NCI-H128 (cell line): ENCODE measurements at regions not wholly inside any gene's neighbourhood (a gene's known extent, or its start where the extent isn't known, plus 50 kb on each side); places are given as distances from the start of the nearest gene placed in this dataset.
"Not testable (repeated sequence)": the region's sequence is repeated elsewhere in the genome, so short reads cannot be mapped to it uniquely, and the experiment has no call there.

Experiments
- DNase-seq: peaks from one replicate; lab custom pipeline; 2025; ENCODE audit not compliant: unreplicated experiment; lab: John Stamatoyannopoulos, UW

DNA sequence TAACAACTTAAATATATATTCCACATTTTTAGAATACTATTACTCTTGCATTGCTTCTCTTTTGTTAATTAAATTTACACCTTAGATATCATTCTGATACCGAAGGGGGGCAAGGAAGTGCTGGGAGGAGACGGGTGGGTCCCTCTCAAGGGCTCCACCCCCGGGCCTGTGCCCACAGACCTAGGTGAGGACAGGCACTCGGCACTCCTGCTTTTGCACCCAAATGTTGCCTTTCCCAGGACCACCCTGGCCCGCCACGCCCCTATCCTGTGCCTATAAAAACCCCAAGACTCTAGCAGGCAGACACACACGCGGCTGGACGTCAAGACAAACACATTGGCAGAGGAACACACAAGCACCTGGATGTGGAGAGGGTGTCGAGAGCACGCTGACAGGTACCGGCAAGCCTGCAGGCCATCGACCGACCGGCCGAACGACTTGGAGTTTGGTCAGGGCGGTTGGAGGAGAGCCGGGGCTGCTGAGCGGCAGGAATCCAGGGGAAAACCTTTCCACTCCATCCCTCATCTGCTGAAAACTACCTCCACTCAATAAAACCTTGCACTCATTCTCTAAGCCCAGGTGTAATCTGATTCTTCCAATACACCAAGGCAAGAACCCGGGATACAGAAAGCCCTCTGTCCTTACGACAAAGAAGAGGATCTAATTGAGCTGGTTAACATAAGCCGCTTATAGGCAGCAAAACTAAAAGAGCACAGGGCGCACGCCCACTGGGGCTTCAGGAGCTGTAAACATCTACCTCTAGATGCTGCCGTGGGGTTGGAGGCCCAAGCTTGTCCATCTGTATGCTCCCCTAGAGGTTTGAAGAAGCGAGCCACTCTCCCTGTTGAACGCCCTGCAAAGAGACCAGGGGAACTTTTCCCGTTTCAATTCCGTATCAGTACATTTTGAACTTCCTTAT lies 197.4 kb upstream of the PRSS16 start:
- no peak for DNase-seq

DNA sequence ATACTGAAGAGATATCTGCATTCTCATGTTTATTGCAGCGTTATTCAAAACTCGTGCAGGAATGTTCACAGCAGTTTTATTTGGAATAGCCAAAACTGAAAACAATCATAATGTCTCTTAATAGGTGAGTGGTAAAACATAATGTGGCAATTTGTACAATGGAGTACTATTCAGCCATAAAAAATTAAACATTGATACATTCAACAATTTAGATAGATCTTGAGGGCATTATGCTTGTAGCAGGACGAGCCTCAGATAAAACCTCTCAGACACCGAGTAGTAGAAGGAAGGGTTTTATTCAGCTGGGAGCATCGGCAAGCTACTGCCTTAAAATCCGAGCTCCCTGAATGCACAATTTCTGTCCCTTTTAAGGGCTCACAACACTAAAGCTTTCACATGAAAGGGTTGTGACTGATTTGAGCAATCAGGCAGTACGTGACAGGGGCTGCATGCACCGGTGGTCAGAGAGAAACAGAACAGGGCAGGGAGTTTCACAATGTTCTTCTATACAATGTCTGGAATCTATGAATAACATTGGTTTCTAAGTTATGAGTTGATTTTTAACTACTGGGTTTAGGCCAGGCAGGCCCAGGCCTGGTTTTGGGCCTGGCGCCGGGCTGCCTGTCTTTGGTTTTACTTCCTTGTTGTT lies 195.3 kb upstream of the PRSS16 start:
- not testable (repeated sequence) for DNase-seq

DNA sequence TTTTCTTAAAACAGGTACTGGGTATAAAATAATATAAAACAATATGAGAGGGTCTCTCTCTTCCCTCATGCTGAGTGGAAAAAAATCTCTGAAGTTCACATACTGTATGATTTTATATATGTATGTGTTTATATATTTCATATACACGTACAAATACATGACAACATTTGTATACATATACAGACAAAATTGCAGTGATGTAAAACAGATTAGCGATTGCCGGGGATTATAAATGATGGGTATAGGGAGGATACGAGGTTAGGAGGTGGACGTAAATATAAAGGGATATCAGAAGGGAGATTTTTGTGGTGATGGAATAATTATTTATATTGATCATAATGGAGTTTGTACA lies 194.8 kb upstream of the PRSS16 start:
- DNase-seq, result no peak

DNA sequence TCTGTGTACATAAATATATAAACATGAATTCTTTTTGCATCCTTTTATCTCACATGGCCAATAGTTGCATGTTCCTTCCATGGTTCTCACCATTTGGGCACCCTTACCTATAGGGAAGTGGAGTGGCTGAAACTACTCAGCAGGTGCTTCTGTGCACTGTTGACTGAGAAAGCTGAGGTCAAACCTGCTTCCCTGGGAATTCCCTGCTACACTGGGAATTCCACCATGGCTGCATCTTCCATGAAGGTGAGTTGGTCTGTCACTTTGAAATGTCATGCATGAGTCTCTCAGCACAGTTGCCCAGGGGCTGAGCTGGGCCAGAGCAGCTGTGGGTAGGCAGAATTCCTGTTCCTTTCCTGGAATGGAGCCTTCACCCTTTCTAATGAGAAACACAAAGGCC lies 193.8 kb upstream of the PRSS16 start:
- DNase-seq, result no peak

DNA sequence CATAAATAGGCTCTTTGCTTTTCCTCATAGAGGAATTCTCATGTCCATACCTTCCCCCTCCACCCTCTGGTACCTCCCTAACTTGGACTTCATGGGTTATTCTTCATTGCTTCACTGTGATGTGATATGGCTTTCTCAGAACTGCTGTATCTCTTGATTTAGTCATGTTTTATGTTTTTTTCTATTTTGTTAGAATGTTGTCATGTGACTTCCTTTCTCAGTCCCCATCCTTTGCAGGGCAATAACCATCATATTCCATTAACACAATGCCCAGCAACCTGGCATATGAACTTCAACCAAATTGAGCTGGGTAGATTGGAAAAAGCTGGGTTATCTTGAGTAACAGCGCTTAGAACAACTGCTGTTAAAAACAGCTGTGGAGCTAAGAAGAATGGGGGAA lies 190.9 kb upstream of the PRSS16 start:
- no peak for DNase-seq

DNA sequence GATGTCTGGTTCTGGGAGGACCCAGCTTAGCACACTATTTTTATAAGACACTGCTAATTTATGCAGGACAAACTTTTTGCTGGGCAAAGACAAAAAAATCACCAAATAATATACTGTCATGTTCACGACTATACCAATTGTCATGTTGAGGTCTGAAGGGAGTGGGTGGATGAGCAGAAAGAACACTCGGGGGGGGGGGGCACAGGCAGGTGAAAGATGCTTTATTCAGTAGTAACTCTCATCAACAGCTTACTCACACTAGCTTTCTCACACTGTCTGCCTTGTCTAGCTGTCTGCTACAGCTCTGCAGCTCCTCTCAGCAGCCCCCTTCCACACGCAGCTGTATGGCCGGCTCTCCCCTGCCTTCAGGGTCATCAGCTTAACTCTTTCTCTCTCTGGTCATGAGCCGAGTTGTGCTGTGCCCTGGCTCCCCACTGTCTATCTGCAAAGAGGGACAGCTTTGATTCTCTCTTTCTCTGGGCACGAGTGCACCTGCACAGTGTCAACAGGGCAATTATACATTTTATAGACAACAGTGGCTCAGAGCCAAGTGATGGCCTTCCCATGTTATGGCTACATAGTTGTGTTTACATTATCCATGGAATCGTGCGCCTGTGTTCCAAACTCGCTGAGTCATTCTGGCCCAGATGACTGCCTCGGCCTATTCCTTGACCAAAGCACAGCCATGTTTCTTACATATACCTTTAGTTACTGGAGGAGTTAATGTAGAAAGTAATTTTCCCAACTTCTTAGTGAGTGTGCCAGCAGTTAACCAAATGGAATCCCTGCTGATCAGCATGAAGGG lies 187.7 kb upstream of the PRSS16 start:
- DNase-seq, result no peak

DNA sequence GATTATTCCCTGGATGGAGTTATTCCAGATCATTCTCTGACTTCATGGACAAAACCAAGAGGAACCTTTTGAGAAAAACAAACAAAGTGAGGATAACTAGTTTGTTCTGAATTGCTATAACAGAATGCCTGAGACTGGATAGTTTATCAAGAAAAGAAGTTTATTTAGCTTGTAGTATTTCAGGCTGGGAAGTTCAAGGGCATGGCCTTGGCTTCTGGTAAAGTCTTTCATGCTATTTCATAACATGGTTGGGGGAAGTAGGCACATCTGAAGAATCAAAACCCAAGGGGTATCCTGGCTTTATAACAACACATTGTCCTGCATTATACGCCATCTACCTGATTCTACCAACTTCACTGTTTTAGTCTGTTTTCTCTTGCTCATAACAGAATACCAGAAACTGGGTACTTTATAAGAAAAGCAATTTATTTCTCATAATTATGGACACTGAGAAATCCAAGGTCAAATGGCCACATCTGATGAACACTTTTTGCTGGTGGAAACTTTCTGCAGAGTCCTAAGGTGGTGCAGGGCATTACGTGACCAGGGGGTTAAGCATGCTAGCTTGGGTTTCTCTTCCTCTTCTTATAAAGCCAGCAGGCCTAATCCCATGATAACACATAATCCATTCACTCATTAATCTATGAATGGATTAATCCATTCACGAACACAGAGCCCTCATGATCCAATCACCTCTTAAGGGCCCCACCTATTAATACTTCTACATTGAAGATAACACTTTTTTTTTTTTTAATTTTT lies 186.1 kb upstream of the PRSS16 start:
- DNase-seq, result no peak

DNA sequence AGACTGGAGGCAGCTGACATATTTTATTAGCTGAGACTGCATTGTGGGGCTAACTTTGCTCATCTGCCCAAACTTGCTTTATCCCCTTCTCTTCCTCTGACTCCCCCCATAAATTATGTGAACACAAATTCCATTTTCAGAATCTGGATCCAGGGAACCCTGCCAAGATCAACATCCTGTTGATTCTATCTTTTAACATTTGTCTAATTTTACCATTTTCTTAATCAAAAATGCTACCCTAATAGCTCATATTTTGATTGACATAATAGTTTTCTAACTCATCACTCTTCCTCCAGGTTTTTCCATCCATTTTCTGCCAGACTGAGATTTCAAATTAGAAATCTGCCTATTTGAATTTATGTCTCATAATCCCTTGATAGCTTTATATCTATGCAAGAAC lies 184.7 kb upstream of the PRSS16 start:
- DNase-seq, result no peak

DNA sequence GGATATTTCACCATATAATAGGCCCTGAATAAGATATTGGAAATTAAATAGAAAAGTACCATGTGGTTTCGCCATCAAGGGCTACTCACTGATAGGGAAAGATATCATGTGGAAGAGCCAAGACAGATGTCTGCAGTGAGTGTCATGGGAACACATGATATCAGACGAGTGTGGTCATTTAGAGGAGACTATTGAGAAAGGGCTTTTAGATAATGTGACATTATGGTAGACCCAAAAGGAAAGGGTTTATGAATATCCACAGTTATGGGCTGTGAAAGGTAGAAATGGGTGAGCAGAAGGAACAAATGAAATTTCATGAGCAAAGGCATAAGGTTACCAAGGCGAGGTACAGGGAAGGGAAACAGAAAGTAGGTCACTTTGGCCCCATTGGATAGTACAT lies 182.3 kb upstream of the PRSS16 start:
- no peak for DNase-seq

DNA sequence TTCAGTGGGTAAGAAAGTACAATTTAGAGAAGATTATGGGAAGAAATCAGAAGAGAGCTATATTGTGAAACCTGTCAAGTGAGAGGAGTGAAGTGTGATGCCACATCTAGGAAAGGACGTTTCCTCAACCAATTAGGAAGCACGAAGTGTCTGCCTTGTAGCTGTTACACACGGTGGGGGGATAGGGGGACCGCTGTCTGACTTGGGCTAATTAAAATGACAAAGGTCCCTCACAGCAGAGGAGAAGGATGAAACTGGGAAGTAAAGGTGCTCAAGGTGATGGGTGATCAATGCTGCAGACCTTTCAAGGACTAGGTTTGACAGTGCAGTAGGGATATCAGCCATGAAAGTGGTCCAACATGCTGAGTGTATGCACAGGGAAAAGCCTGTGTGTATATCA lies 181.1 kb upstream of the PRSS16 start:
- DNase-seq, result no peak

DNA sequence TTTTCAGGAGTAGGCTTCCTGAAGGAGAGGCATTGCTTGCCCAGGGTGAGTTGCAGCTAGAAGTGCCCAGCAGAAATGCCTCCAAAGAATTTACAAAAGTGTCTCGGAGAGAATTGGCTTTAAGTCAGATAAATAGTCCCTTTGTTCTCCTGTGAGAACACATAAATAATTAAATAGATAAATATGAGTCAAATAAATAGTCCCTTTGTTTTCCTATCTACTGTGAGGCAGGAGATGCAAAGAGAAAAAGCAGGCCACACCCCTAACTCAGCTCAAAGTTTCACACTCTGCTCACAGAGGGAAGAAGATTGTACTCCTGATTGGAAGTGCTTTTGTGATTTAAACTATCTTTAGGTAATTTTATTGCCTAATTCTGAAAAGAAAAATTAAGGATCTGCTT lies 180.7 kb upstream of the PRSS16 start:
- no peak for DNase-seq

DNA sequence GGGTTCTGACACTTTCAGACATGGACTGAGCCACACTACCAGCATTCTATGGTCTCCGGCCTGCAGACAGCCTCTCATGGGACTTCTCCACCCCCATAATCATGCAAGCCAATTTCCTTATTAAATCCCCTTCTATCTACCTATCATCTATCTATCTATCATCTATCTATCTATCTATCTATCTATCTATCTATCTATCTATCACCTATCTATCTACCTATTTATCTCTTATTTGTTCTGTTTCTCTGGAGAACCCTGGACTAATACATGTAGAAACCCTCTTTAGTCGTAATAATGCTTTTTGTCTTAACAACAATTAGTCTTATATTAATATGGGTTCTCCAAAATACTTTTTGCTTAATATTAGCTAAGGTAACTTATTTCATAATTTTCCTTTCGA lies 174.1 kb upstream of the PRSS16 start:
- no peak for DNase-seq

DNA sequence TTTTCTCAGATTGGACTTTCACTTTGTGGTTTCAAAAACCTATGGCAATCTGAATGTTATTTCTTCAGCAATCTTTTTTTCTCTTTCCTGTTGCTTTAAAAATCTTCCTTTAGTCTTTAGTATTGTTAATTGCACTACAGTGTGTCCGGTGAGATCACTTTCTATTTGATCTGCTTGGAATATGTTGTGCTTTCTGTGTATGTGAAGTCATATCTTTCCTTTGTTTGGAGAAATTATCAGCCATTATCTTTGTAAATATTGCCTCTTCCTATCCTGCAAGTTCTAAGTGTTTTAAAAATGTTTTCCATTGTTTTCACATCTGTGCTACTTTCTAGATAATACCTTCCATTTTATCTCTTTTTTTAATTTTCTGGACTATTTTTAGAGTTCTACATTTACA lies 171.4 kb upstream of the PRSS16 start:
- no peak for DNase-seq

DNA sequence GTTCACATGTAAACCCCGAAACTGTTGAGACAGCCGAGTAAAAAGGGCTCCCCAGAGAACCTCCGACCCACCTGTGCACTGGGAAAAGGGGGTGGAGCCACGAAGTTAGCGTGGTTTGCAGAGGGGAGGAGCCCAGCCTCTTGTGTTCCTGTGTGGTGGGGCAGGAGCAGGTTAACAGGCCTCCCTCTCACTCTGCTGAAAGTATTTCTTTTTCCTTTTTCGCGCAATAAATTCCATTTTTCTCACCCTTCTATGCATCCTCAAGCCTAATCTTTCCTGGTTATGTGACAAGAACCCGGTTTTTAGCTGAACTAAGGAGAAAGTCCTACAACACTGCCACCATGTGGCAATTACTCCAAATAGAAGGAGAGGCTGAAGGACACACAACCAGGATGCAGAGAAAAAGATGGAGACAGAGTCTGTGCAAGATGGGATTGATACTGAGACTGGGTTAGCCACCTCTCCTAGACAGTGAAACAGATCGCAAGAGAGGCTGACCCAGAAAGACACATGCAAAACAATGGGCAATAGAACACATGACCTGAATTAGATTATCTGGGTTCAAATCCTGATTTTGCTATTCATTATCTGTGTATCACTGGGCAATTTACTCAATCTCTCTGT lies 168.7 kb upstream of the PRSS16 start:
- peak; percentile 25 for DNase-seq

DNA sequence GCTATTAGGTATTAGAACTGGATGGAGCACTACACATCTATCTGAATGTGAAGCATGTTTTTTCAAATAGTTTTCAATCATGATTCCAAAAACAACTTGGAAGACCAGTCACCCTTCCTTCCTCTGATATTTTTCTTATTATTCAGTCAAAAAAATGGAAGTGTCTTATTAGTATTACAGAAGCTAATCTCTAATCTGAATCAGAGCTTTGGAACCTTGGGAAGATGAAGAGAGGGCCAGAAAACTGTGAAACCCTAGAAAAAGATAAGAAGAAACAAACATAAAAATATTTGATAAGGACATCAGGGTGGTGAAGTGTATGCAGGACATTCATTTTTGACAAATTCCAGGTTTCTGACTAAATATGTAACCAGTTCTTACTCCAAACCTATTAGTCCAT lies 166.3 kb upstream of the PRSS16 start:
- DNase-seq, result no peak

DNA sequence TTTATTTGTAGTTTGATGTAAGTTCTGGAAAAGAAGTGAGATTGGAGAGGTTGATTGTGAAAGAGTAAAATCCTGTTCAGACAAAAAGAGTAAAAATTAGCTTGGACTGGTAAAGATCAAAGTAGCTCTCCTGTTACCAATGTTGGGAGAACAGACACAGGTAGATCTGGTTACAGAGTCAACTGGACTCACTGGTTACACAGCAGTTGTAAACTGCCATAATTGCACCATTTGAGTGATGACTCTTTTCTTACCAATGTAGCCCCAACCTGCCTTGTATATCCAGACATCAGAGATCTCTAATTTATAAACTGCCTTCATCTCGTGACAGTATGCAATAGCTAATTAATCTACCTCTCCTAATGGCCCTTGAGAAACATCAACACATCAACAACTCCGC lies 165.6 kb upstream of the PRSS16 start:
- no peak for DNase-seq

DNA sequence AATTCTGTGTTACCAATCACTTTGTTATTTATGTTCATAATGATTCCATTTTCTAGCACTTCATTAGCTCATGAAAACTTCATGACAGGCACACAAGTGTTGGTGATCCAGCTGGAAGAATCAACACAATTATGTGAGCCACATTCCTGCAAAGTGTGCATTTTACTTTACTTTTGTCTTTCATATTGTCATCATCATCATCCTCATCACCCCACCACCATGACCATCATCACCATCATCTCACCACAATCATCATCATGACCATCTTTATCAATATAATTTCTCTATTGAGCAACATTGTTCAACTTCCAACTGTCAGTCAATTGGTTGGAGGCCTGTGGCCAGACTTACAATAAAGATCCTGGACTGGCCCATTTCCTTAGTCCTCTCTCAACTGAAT lies 159.4 kb upstream of the PRSS16 start:
- no peak for DNase-seq

DNA sequence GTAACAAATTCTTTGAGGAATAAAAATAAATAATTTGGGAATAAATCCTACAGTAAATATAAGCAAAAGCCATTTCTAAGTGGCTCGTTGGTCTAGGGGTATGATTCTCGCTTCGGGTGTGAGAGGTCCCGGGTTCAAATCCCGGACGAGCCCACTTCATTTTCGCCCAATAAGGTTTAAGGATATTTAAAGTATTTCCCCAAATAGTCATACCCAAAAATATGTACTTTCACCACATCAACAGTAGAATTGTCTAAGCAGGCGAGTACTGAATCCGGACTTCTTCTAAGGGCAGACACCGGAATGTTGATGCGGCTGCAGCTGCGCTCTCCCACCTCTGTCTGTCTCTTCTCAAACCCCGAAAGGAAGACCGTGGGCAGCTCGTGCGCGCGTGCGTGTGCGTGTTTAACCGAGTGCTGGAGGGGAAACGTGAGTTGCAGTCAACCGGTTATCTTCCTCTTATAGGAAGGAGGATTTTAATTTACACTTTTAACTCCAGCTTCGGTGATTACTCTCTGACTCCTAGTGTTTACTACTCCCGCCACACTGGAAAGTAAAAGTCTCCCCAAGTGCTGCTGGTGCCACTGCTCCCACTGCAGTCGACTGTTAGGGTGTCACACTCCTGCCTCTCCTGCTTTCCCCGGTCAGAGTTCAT lies 155.7 kb upstream of the PRSS16 start:
- DNase-seq, result no peak

DNA sequence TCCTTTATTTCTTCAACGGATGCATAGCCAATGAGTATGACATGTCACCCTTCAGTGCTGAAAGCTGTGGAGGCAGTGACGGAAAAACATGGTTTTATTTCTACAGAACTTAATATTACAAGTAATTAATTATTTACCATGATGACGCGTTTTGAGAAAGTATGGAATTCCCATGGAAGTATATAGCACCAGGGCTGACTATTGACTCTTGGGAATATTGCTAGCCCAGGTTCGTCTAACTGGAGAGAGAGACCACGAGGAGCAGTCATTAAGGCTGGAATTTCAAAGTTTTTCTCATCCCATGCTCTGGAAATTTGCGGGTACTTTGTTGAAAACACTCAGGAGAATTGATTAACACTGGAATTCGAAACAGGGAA lies 155.2 kb upstream of the PRSS16 start:
- no peak for DNase-seq

DNA sequence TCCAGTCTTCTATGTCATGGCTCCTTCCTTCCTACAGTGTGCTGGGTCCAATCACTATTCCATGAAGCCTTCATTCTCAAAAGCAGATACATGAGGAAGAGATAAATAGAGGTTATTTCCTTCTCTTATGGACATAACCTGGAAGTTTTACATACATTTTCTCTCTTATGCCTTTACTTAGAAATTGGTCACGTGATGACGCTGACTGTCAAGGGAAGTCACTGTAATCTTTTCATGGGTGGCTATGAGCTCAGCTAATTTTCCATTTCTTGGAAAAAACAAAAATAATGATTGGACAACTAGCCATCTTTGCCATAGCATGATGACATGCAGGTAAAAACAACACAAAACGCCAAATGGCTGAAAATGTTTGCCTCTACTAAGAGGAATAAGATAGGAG lies 151.6 kb upstream of the PRSS16 start:
- no peak for DNase-seq
